NCI-H1048 (cell line): ENCODE measurements at regions not wholly inside any gene's neighbourhood (a gene's known extent, or its start where the extent isn't known, plus 50 kb on each side); places are given as distances from the start of the nearest gene placed in this dataset.
A peak's percentile ranks its signal among the peaks of the same experiment; 100 is the strongest.
"Not testable (repeated sequence)": the region's sequence is repeated elsewhere in the genome, so short reads cannot be mapped to it uniquely, and the experiment has no call there.

Experiments used
- DNase-seq: peaks from one replicate; lab custom pipeline; 2025; lab: John Stamatoyannopoulos, UW

- DNase-seq = no peak
These were observed 92.2 kb upstream of the NT5E start for GRCh38 chr6:85357651-85358050.

GRCh38 chr6:85356743-85357142 lies 93.1 kb upstream of the NT5E start:
- DNase-seq = not testable (repeated sequence)

GRCh38 chr6:85355816-85356215 lies 94.1 kb upstream of the NT5E start:
- no peak for DNase-seq

- peak; percentile 0 for DNase-seq
These were observed 94.9 kb upstream of the NT5E start for GRCh38 chr6:85354761-85355618.

- DNase-seq = no peak
These were observed 96.9 kb upstream of the NT5E start for GRCh38 chr6:85353012-85353411.

GRCh38 chr6:85348643-85349042 lies 101.2 kb upstream of the NT5E start:
- no peak for DNase-seq

- no peak for DNase-seq
These were observed 102.1 kb upstream of the NT5E start for GRCh38 chr6:85347812-85348211.

- DNase-seq = no peak
These were observed 103.7 kb upstream of the NT5E start for GRCh38 chr6:85346196-85346595.

- DNase-seq = no peak
These were observed 104.9 kb upstream of the NT5E start for GRCh38 chr6:85344996-85345395.

- no peak for DNase-seq
These were observed 106.5 kb upstream of the NT5E start for GRCh38 chr6:85343428-85343827.

- no peak for DNase-seq
These were observed 120.7 kb upstream of the NT5E start for GRCh38 chr6:85329196-85329595.

GRCh38 chr6:85325811-85326210 lies 124.1 kb upstream of the NT5E start:
- not testable (repeated sequence) for DNase-seq

GRCh38 chr6:85323435-85324040 lies 126.3 kb upstream of the NT5E start:
- DNase-seq = peak; percentile 58

- no peak for DNase-seq
These were observed 127.3 kb upstream of the NT5E start for GRCh38 chr6:85322446-85323105.

- no peak for DNase-seq
These were observed 128.0 kb upstream of the NT5E start for GRCh38 chr6:85321906-85322305.

GRCh38 chr6:85314586-85314985 lies 135.3 kb upstream of the NT5E start:
- DNase-seq = no peak

GRCh38 chr6:85300581-85300980 lies 149.3 kb upstream of the NT5E start:
- no peak for DNase-seq

- DNase-seq = no peak
These were observed 151.3 kb upstream of the NT5E start for GRCh38 chr6:85298553-85298952.

- DNase-seq = no peak
These were observed 158.6 kb upstream of the NT5E start for GRCh38 chr6:85291326-85291725.

- no peak for DNase-seq
These were observed 162.2 kb upstream of the NT5E start for GRCh38 chr6:85287654-85288053.

- DNase-seq = no peak
These were observed 162.7 kb upstream of the NT5E start for GRCh38 chr6:85287158-85287557.

GRCh38 chr6:85286507-85286906 lies 163.4 kb upstream of the NT5E start:
- not testable (repeated sequence) for DNase-seq

- DNase-seq = no peak
These were observed 163.9 kb upstream of the NT5E start for GRCh38 chr6:85285934-85286333.
